MM.1S (cell line): ENCODE measurements at regions not wholly inside any gene's neighbourhood (a gene's known extent, or its start where the extent isn't known, plus 50 kb on each side); places are given as distances from the start of the nearest gene placed in this dataset.

Experiments
- DNase-seq: peaks from one replicate; pipeline ENCODE4 v3.0.0-alpha.2; 2015
- H2AFZ ChIP-seq: fragments of 300-600 bp; sonication (generic); 2 replicates; pipeline ENCODE4 v1.6.0; 2016; ENCODE audit warnings: antibody characterized with exemption, low read length
- H3F3A ChIP-seq: fragments of 300-600 bp; sonication (generic); 2 replicates; pipeline ENCODE4 v1.6.1; 2016; ENCODE audit warnings: mild to moderate bottlenecking, antibody characterized with exemption, low read length, moderate library complexity, mixed read lengths; ENCODE audit not compliant: insufficient read depth
- H3K27ac ChIP-seq: fragments of 300-600 bp; sonication (generic); 2 replicates; pipeline ENCODE4 v1.5.1; 2016; ENCODE audit warnings: mild to moderate bottlenecking, low read length
- H3K27me3 ChIP-seq: fragments of 300-600 bp; sonication (generic); replicated peaks from 2 replicates; pipeline ENCODE4 v1.6.0; 2016; ENCODE audit warnings: low read length; ENCODE audit not compliant: insufficient read depth
- H3K36me3 ChIP-seq: fragments of 300-600 bp; sonication (generic); replicated peaks from 2 replicates; pipeline ENCODE4 v1.6.1; 2016; ENCODE audit warnings: mild to moderate bottlenecking, low read length, mixed read lengths; ENCODE audit not compliant: insufficient read depth
- H3K4me1 ChIP-seq: fragments of 300-600 bp; sonication (generic); 2 replicates; pipeline ENCODE4 v1.6.1; 2016; ENCODE audit warnings: low read length, mixed read lengths
- H3K4me2 ChIP-seq: fragments of 300-600 bp; sonication (generic); 2 replicates; pipeline ENCODE4 v1.6.0; 2016; ENCODE audit warnings: low read depth, low read length
- H3K4me3 ChIP-seq: fragments of 300-600 bp; sonication (generic); 2 replicates; pipeline ENCODE4 v1.5.1; 2016; ENCODE audit warnings: low read length, mixed read lengths
- H3K79me2 ChIP-seq: fragments of 300-600 bp; sonication (generic); 2 replicates; pipeline ENCODE4 v1.6.1; 2016; ENCODE audit warnings: mixed run types, low read length, mixed read lengths
- H3K9ac ChIP-seq: fragments of 300-600 bp; sonication (generic); 2 replicates; pipeline ENCODE4 v1.6.1; 2016; ENCODE audit warnings: low read length, mixed read lengths
- H3K9me2 ChIP-seq: fragments of 300-600 bp; sonication (generic); replicated peaks from 2 replicates; pipeline ENCODE4 v1.6.1; 2016; ENCODE audit warnings: mild to moderate bottlenecking, low read length, mixed read lengths; ENCODE audit not compliant: insufficient read depth
- H3K9me3 ChIP-seq: fragments of 300-600 bp; sonication (generic); replicated peaks from 2 replicates; pipeline ENCODE4 v1.6.1; 2016; ENCODE audit warnings: mild to moderate bottlenecking, low read length, mixed read lengths; ENCODE audit not compliant: insufficient read depth
- H4K20me1 ChIP-seq: fragments of 300-600 bp; sonication (generic); 2 replicates; pipeline ENCODE4 v1.6.1; 2016; ENCODE audit warnings: mild to moderate bottlenecking, low read length, moderate library complexity, mixed read lengths; ENCODE audit not compliant: insufficient read depth
- CTCF ChIP-seq: fragments of 300-600 bp; sonication (generic); IDR thresholded peaks from 2 replicates; pipeline ENCODE4 v1.5.1; 2016; ENCODE audit warnings: antibody characterized with exemption, low read length, mixed read lengths
- EZH2 ChIP-seq: fragments of 300-600 bp; sonication (generic); optimal IDR thresholded peaks from 2 replicates; pipeline ENCODE3; 2017; ENCODE audit warnings: low read depth, mild to moderate bottlenecking, antibody characterized with exemption, low read length, mixed read lengths
- EZH2phosphoT487 ChIP-seq: fragments of 300-600 bp; sonication (generic); IDR thresholded peaks from 2 replicates; pipeline ENCODE4 v1.6.1; 2018; ENCODE audit warnings: antibody characterized with exemption, low read length

- Histone ChIP-seq H3K9ac (no peak overlapping the region), H3K27me3 (no peaks in the 10 kb centered on the region), H3F3A (no peaks in the 10 kb centered on the region), H2AFZ (no peak overlapping the region), H3K4me3 (no peak overlapping the region), H3K4me2 (no peak overlapping the region), H4K20me1 (no peaks in the 10 kb centered on the region), H3K79me2 (no peaks in the 10 kb centered on the region), H3K9me2 (no peaks in the 10 kb centered on the region), H3K9me3 (no peaks in the 10 kb centered on the region), H3K4me1 (peaks cover 6% of the 10 kb centered on the region; the same call in 1 of the 2 replicates), H3K36me3 (no peaks in the 10 kb centered on the region), H3K27ac (no peak overlapping the region)
- TF ChIP-seq EZH2 = no peak
- no peak for DNase-seq
These were observed 55.8 kb upstream of the ARRDC3 start for GRCh38 chr5:91438871-91439270.

GRCh38 chr5:91436241-91436640 is 53.1 kb upstream of the ARRDC3 start:
- Histone ChIP-seq H3K4me2 (no peak overlapping the region), H3K27ac (no peak overlapping the region)

DNA sequence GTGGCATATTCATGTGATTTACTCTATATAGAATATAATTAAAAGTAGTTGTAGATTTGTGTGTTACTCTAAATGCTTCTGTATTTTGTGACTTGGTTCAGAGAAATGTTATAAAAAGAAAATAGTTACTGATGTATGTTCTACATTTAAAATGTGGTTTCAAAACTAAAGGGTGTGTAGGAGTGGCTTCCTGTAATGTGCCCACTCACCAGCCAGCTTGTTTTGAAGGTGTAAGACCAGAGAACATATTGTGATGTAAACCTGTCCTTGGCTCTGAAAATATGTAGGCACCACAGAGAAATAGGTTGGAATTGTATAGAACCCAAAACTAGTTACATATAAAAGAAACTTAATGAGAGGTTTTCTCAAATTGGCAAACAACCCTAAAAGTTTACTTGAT is 51.2 kb upstream of the ARRDC3 start:
- Histone ChIP-seq H3K27me3 (no peaks in the 10 kb centered on the region), H3K79me2 (no peaks in the 10 kb centered on the region), H4K20me1 (no peaks in the 10 kb centered on the region), H3K9me3 (no peaks in the 10 kb centered on the region), H3K4me3 (no peak overlapping the region), H3K36me3 (no peaks in the 10 kb centered on the region), H3F3A (no peaks in the 10 kb centered on the region), H3K4me1 (peaks cover 6% of the 10 kb centered on the region; the same call in 1 of the 2 replicates), H3K4me2 (peak overlapping the region; percentile 12; the same call in 1 of the 2 replicates), H3K9ac (no peak overlapping the region), H2AFZ (no peak overlapping the region), H3K27ac (no peak overlapping the region), H3K9me2 (no peaks in the 10 kb centered on the region)
- DNase-seq = no peak
- TF ChIP-seq EZH2phosphoT487 (no peak), EZH2 (no peak), CTCF (no peak)

More at GRCh38 chr5:91436241-91436640, 53.1 kb upstream of the ARRDC3 start:
- no peaks in the 10 kb centered on the region for H3K36me3 ChIP-seq
- no peak for DNase-seq
- no peak overlapping the region for H3K4me3 ChIP-seq
- no peak overlapping the region for H3K9ac ChIP-seq
- H3K9me3 ChIP-seq = no peaks in the 10 kb centered on the region
- H3K27me3 ChIP-seq = no peaks in the 10 kb centered on the region
- no peaks in the 10 kb centered on the region for H3K9me2 ChIP-seq
- no peak for TF ChIP-seq CTCF
- TF ChIP-seq EZH2phosphoT487 = no peak
- TF ChIP-seq EZH2 = no peak
- no peak overlapping the region for H2AFZ ChIP-seq
- H3K4me1 ChIP-seq = peaks cover 6% of the 10 kb centered on the region; the same call in 1 of the 2 replicates
- no peaks in the 10 kb centered on the region for H4K20me1 ChIP-seq
- H3F3A ChIP-seq = no peaks in the 10 kb centered on the region
- no peaks in the 10 kb centered on the region for H3K79me2 ChIP-seq

DNA sequence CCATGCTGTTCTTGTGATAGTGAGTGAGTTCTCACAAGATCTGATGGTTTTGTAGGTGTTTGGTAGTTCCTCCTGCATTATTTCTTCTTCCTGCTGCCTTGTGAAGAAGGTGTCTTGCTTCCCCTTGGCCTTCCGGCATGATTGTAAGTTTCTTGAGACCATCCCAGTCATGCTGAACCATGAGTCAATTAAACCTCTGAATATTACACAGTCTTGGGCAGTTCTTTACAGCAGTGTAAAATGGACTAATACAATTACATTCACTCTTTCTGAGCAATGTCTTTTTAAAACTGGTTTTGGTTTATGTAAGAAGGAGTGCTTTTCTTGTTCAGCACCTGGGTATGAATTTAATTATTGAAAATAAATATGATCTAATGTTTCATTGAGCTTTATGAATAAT is 50.7 kb upstream of the ARRDC3 start:
- Histone ChIP-seq H3K9ac (no peak overlapping the region), H3K9me2 (no peaks in the 10 kb centered on the region)
- no peak for TF ChIP-seq CTCF
- no peak for TF ChIP-seq EZH2
- no peak for TF ChIP-seq EZH2phosphoT487

More for the DNA sequence above, 50.7 kb upstream of the ARRDC3 start:
- no peaks in the 10 kb centered on the region for H4K20me1 ChIP-seq
- no peak overlapping the region for H3K27ac ChIP-seq
- no peaks in the 10 kb centered on the region for H3K27me3 ChIP-seq
- no peaks in the 10 kb centered on the region for H3K79me2 ChIP-seq
- H3F3A ChIP-seq = no peaks in the 10 kb centered on the region
- no peak for DNase-seq
- no peak overlapping the region for H2AFZ ChIP-seq
- no peak overlapping the region for H3K4me3 ChIP-seq
- peaks cover 6% of the 10 kb centered on the region; the same call in 1 of the 2 replicates for H3K4me1 ChIP-seq
- H3K36me3 ChIP-seq = no peaks in the 10 kb centered on the region
- H3K4me2 ChIP-seq = no peak overlapping the region
- no peaks in the 10 kb centered on the region for H3K9me3 ChIP-seq
